Stimulated activated CD4-positive, alpha-beta T cell treated with anti-CD3 and anti-CD28 coated beads, Interleukin-1b, Interleukin-23, amount 100 ng/mL, for 48 hours (primary cell): ENCODE measurements at regions not wholly inside any gene's neighbourhood (a gene's known extent, or its start where the extent isn't known, plus 50 kb on each side); places are given as distances from the start of the nearest gene placed in this dataset.
"Not testable (repeated sequence)": the region's sequence is repeated elsewhere in the genome, so short reads cannot be mapped to it uniquely, and the experiment has no call there.

Source experiments
- DNase-seq: peaks from one replicate; pipeline ENCODE4 v3.0.0-alpha.2; 2020

DNA sequence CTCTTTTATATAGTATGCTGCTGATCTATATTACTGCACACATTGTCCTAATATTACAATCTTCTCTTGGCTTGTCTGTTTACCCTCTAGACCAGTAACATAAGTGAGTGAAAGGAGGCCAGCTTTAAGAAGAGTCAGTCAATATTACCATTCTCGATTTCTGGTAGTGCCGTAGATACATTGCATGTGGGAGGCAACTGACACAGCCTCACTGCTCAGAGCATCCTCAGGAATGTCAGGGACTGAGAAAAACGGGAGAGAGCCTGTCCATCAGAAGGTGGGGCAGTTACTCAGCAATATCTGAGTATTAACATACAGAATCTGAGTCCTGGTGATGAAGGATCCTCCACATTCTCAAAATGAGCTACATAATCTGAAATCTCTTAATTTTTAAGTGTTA lies 259.9 kb downstream of the GJA1 start:
- no peak for DNase-seq

DNA sequence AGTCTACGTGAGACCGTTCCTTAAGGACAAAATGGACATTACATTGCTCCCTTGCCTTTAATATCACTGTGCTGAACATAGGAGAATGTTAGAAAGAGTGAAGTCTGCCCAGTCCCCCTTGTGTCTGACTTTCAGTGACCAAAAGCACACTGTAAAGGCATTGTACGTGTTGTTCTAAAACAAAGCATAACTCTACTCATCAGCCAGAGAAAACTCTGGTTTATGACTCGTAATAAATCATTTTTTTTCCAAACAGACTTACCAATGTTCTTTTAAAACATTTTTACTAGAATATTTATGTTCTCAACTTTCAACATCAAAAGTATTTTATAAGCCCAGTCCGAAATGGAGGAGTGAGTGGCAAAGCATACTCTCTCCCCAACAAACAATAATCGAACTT lies 262.5 kb downstream of the GJA1 start:
- no peak for DNase-seq

DNA sequence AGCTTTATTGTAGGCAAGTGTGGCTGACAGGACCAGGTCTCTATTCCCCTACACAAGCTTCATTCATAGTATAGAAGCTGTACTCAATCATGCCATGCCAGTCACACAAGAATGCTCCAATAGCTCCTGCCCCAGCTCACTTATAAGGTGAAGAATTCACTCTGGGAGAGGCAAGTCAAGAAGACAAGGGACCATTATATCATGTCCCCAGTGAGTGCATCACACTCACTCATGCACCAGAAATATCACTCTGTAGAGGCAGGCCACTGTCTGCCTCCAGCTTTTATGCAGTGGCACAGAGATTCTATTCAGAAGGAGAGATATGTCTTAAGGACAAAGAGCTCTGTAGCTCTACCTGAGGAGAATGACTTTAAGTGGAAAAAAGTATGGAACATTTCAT lies 263.2 kb downstream of the GJA1 start:
- DNase-seq, result no peak

DNA sequence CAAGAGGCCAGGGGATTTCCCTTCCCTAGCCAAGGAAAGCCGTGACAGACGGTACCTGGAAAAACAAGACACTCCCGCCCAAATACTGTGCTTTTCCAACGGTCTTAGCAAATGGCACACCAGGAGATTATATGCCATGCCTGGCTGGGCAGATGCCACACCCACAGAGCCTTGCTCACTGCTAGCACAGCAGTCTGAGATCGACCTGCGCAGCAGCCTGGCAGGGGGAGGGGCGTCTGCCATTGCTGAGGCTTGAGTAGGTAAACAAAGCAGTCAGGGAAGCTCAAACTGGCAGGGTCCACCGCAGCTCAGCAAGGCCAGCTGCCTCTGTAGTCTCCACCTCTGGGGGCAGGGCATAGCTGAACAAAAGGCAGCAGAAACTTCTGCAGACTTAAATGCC lies 267.7 kb downstream of the GJA1 start:
- DNase-seq, result not testable (repeated sequence)

DNA sequence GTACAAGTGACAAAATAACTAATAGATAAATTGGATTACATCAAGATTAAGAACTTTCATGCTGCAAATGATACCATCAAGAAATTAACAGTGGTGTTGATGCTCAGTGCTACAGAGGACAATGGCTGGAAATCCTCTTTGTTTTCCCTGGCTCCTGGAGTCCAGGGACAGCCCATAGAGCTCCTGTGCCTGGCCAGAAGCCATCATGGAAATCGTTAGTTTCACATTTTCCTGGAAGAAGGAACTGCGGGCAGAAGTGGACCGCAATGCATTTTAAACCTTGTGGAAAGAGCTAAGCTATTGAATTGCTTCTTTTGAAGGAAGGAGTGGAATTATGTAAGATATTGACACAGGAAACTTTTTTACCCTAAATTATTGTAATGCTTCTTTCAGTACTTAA lies 276.0 kb downstream of the GJA1 start:
- DNase-seq, result no peak

DNA sequence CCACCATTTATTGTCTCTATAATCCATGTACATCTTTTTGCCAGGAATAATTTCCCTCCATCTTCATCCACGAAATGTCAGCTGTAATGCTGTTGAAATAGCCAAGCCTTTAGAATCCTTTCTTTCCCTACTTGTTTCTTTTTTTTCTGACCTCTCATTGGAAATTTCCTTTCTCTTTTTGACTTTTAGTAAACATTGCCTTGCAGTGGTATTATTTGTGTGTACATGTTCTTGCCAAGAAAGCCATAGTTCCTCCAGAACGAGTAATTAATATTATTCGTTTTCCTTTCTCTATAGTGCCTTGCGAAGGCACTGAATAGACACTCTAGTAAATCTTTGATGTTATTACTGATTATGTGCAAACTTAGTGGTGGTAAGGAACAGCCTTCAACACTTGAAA lies 282.2 kb downstream of the GJA1 start:
- DNase-seq, result no peak

DNA sequence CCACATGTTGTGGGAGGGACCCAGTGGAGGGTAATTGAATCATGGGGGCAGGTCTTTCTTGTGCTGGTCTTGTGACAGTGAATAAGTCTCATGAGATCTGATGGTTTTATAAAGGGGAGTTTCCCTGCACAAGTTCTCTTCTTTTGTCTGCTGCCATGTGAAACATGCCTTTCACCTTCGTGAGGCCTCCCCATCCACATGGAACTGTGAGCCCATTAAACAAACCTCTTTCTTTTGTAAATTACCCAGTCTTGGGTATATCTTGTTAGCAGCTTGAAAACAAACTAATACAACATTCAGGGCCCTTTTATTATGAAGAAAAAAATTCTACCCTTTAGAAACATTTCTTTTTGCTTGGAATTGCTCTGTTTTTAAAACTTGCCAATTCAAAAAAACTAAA lies 285.4 kb downstream of the GJA1 start:
- DNase-seq, result not testable (repeated sequence)

DNA sequence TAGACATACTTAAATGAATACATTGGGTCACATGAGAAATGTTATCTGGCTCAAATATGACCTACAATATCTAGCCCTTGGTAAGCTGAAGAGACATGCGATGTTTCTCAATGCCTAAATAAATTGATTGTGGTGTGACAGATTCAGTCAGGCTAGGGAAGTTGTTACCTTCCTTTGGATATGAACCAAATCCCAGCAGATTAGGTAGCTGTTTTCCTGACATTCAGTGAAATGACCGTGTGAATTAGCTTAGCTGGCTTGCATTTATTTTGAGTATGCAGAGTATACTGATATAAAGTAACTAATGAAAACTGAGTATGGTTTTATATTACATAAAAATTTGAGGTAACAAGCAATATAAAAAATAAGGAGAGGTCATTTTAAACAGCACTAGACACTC lies 288.2 kb downstream of the GJA1 start:
- DNase-seq, result no peak

DNA sequence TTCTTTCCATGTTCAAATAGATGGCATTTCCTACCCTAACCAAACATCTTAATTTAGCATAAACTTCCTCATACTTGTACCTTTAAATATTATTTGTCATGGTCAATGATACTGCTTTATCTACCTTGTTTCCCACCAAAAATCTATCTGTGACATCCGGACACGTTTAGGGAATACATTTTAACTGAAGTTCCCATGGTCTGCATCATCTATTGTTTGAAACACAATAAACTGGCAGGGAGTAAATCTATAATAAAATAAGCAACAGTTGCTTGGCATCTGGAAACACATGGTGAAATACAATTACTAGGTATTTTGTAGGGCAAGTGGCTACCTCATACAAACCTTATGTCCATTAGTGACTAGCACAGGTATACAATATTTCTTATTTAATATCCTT lies 289.1 kb downstream of the GJA1 start:
- no peak for DNase-seq

DNA sequence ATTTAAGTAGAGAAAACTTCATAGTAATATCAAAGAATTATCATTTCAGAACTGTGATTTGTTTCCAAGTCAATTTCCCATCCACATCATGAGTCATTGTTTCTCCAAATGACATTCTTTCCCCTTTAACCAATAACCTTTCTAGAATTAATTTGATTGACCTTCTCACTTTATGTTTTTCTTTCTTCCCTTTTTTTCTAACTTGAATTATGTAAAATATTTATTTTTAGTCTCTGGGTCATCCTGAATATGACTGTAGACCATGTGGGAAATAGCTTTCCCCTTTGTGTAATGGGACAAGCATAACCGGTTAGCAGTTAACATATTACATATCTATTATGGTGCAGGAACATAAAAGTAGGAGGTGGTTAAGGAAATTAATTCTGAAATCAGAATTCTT lies 291.1 kb downstream of the GJA1 start:
- DNase-seq, result no peak

DNA sequence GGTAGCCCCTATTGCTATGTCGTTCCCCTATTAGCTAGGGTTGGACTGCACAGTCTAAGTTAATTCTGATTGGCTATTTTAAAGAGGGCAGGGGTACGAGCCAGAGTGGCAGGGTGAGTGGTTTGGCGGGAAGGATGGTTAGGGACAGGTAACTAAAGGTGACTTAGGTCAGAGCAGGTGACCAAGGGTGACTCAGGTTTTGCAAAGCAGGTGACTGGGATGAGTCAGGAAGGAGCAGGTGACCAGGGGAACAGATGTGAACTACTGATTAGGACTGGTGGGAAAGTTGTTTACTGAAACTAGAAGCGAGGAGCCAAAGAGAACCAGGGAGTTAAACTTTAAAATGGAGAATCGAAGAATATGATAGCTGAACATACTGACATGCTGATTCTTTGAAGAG lies 295.2 kb downstream of the GJA1 start:
- DNase-seq, result no peak

DNA sequence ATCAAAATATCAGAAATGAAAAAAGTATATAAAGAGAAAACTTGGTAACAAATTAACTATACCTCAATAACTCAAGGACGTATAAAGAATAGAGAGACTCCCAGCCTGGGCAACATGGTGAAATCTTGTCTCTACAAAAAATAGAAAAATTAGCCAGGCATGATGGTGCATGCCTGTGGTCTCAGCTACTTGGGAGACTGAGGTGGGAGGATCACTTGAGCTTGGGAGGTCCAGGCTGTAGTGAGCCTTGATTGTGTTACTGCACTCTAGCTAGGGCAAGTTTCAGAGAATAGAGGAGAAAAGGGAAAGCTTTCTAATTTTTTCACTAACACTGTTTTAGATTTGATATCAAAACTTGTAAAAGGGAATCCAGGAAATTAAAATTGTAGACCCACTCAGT lies 295.9 kb downstream of the GJA1 start:
- DNase-seq, result no peak

DNA sequence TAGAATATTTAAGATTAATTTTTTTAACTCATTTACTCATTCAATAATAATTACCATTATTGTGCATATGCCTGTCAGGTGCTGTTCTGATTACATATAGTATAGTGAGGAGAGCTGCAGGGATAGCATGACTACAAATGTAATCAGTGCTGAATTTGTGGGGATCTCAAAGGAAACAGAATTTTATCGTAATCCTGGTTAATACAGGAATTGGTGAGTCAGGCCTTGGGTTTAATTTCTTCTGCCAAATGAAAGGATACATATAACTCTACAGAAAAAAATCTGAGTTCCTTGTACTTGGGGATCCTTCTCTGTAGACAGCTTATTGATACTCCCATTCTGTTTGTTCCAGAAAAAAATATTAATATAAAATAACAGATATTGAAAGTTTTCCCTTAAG lies 297.2 kb downstream of the GJA1 start:
- no peak for DNase-seq

DNA sequence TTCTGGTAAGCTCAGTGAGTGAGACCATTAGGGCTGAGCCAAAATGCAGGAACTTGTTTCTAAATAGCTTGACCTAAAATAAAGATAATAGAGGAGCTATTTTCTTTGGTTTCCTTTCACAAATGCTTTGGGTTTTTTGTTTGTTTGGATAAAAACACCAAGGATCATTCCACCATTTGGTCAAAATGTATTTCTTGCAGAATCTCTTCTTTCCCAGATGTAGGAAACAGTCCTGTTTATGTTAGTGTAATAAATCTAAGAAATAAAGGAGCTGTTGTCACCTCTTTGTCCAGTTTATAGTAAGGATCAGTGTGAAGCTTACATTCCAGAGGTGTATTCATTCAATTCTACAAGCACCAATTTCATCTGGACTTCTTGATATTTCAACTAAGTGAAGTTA lies 297.8 kb downstream of the GJA1 start:
- DNase-seq, result no peak

DNA sequence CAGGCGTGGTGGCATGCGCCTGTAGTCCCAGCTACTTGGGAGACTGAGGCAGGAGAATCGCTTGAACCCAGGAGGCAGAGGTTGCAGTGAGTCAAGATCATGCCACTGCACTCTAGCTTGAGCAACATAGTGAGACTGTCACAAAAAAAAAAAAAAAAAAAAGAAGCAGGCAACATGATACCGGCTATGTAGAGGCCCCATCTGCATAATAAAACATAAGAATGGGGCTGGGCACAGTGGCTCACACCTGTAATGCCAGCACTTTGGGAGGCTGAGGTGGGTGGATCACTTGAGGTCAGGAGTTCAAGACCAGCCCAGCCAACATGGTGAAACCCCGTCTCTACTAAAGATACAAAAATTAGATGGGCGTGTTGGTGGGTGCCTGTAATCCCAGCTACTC lies 304.7 kb downstream of the GJA1 start:
- DNase-seq, result not testable (repeated sequence)

DNA sequence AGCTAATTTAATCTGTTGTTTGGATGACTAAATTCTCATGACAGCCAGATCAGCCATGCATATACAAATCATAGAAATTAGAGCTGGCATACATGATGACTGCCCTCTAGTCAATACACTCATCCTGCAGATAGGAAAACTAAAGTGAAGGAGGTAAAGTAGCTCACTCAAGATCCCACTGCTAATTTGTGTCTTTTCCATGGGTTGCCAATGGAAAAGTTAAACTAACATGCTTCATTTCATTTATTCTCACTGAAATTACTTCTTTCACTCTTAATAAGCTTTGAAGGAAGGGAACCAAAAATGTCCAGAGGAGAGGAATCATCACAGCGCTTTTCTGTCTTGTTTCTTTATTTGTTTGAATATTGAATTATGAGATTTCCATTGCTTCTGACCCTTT lies 308.2 kb downstream of the GJA1 start:
- no peak for DNase-seq

DNA sequence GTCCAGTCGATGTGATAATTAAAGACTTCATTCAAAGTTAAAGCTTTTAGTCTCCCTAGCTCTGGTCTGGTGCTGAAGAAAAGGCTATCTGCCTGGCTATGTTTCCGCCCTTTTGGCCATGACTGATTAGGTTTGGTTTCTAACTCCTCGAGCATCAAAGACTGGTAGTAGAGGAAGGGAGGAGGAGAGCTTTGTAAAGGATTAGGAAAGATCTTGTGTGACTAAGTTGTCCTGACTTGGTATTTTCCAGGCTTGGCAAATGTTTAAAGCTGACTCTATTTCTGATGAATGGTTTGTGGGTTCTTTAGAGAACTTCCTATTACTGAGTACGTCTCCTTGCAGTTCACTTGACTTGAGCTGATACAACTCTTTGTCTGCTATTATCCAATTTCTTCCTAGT lies 312.9 kb downstream of the GJA1 start:
- DNase-seq, result no peak

DNA sequence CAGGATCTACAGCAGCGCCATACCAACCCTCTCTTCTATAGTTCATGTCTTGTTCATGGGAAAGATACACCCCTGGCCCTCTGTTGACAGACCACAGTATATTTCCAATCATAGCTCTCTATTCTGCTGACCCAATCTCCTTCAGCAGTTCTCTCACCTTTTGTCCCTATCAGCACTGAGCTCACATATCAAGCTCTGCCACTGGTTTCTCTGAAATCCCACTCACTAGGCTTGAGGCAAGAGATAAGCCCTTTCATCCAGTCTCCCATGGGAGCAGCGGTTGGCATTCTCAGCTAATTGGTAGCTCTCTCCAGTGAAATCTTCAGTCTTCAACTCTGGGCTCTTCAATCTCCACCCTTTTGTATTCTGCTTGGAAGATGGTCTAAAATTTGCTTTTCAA lies 313.4 kb downstream of the GJA1 start:
- no peak for DNase-seq

DNA sequence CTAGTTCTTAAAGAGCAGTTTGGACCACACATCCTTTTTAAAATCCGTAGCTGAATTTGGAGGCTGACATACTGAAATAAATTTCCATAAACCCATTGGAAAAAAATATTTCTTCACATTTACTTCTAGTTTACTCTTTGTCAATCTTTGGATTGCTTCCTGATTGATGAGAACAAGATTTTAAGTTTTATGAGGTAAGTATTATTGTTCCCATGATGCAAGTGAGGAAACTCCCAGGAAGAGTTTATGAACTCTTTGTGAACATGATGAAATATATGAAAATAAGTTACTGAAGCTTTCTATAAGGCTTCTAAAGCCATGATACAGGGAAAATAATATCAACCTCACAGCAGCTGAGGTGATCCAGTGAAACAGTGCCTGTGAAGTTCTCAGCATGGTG lies 320.0 kb downstream of the GJA1 start:
- no peak for DNase-seq

DNA sequence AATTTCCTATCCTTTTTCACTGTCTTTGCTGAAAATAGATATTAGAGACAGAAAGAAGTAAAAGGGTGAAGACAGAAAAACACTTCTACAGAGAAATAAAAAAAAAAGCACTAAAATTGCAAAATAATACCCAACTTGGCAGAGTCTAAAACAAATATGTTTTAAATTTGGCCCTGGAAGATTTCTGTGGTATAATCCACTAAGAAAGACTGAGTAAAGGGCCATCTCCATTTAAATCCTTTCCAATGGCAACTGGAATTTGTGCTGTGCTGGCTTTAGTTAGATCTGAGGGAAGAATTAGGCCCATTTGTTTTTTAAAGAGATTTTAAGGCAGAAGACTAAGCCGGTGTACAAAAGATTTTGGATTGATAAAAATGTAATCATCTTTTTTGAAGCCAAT lies 321.2 kb downstream of the GJA1 start:
- DNase-seq, result no peak

DNA sequence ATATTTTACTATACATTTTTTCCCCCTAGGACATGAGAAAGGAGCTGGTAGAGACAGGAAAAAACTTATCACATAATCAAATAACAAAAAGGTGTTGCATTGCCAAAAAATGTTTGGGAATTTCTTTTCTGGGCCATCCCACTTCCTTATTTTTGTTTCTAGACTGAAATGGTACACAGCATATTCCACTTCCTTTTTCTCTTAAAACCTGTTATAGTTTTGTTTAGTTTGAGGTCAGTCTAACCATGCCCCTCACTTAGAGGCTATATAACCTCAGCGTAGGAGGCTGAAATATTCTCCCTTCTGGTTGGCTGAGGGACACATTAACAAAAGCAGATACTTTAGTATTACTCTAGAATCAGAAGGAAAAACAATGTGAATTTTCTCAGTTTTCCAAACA lies 323.9 kb downstream of the GJA1 start:
- no peak for DNase-seq

DNA sequence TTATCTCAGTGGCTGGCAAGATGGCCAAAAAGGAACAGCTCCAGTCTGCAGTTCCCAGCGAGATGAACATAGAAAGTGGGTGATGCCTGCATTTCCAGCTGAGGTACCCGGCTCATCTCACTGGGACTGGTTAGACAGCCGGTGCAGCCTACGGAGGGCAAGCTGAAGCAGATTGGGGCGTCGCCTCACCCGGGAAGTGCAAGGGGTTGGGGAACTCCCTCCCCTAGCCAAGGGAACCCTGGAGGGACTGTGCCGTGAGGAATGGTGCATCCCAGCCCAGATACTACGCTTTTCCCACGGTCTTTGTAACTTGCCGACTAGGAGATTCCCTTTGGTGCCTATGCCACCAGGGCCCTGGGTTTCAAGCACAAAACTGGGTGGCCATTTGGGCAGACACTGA lies 324.7 kb downstream of the GJA1 start:
- DNase-seq, result no peak

DNA sequence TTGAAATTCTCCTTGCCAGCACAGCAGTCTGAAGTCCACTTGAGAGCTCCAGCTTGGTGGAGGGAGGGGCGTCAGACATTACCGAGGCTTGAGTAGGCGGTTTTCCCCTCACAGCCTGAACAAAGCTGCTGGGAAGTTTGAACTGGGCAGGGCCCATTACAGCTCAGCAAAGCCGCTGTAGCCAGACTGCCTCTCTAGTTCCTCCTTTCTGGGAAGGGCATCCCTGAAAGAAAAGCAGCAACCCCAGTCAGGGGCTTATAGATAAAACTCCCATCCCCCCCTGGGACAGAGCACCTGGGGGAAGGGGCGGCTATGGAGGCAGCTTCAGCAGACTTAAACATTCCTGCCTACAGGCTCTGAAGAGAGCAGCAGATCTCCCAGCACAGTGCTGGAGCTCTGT lies 325.3 kb downstream of the GJA1 start:
- DNase-seq, result no peak

DNA sequence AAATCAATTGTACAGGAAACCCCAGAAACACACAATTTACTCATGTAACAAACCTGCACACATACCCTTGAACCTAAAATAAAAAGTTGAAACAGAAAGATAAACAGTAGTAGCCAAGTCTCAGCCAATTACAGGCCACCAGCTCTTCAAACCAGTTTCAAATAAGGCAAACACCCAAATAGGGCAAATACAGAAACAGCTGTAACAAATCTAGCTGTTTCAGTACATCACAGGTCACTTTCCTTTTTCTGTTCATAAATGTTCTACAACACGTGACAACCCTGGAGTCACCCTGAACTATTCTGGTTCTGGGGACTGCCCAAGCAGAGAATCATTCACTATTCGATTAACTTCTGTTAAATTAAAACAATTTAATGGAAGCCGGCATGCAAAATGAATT lies 329.0 kb downstream of the GJA1 start:
- no peak for DNase-seq

DNA sequence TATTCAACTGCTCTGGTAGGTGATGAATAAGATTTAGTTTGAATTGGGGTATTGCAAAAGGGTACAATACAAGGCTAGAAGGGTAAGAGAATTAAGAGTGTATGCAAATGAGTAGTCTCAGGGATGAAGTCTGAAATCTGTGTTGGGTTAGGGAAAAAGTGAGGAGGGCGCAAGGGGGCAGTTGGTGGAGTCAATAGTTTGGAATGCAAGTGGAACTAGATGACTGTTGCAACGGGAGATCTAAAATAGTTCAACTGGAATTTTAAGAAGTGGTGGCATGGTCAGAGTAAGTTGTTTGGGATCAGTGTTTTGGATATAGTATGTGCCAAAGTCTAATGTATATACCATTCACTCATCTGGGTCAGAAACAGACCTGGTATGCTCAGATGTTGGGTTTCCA lies 329.6 kb downstream of the GJA1 start:
- no peak for DNase-seq

DNA sequence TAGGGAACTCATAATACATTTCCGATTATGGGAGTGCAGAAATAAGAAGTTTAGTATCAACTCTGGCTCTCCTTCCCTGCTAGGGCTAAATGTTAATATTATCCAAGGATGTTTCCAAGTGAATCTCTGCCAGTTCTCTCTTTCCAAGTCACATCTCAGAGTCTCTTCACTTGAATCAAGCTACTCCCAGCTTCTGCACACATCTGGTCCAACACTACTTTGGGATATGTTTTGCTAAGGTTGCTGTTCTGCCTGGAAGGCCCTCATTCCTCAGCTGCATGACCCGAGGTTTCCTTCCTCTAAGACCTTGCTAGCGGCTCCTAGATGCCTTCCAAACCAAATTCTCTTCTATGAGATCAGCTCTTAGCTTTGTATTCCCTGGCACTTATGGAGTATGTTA lies 331.8 kb downstream of the GJA1 start:
- no peak for DNase-seq

DNA sequence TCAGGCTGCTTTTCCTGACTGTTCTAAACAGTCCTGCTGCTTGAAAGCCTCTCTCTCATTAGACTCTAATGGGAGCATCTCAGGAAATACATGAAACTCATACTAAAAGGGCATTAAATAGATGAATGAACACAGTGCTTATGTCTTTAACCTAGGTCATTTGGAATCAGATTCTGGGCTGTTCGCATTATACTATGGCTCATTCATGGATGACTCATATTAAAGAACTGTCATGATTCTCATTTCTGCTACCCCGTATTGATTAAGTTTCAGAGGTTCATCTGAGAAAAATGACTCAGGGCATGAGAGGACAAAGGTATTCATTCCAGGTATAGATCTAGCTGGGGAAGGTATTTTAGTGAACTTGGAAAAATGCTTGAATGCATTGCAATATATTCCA lies 335.5 kb downstream of the GJA1 start:
- no peak for DNase-seq
